ENCODE measurements at regions not wholly inside any gene's neighbourhood (a gene's known extent, or its start where the extent isn't known, plus 50 kb on each side); places are given as distances from the start of the nearest gene placed in this dataset.
"Not testable (repeated sequence)": the region's sequence is repeated elsewhere in the genome, so short reads cannot be mapped to it uniquely, and the experiment has no call there.

DNA sequence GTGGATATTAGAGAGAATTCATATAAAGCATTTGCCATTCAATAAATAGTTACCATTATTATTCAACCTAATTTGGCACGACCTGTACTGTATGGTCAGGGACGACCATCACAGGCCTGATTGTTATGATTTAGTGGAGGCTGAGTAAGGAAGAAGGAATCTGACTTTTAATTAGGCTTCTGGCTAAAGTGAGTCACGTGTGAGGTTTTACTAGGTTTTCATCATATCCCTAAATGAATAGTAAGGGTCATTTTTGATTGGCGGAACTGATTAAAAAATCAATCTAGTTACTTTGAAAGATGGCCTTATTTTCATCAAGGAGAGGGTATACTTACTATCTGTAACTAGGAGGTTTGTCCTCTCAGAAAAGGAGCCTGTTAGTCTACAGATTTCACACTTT, 143.4 kb downstream of the ADCYAP1 start:
- no peak for DNase-seq

GRCh38 chr18:1049173-1049572, 144.5 kb downstream of the ADCYAP1 start:
- no peak for DNase-seq

DNA sequence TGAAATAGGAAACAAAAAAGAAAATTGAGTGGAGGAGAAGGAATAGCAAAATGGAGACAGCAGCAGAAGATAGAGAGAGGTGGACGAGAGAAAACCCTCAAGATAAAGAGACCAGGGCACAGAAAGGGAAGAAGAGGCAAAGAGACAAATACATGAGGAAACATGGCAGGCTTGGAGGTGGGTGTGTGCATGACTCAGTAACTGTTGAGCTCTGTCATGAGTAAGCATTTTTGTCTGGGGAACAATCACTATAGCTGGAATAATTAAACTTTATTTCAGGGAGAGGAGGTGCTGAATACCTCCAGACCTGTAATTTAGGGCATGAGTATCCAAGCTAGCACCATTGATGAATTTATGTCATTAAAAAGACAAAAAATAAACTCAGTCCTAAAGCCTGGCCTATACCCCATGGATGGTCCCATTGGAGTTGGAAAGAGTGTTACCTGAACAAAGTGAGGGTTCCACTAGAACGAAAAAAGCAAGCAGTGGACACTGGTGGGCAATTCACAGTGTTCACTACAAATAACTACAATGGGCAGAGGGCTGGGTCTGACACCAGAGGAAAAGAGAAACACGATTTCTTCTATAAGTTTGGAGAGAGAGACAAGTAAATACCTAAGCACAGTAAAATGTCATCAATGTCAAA, 145.5 kb downstream of the ADCYAP1 start:
- DNase-seq = no peak

- DNase-seq = no peak
Measured at GRCh38 chr18:1052301-1052700, 147.6 kb downstream of the ADCYAP1 start.

DNA sequence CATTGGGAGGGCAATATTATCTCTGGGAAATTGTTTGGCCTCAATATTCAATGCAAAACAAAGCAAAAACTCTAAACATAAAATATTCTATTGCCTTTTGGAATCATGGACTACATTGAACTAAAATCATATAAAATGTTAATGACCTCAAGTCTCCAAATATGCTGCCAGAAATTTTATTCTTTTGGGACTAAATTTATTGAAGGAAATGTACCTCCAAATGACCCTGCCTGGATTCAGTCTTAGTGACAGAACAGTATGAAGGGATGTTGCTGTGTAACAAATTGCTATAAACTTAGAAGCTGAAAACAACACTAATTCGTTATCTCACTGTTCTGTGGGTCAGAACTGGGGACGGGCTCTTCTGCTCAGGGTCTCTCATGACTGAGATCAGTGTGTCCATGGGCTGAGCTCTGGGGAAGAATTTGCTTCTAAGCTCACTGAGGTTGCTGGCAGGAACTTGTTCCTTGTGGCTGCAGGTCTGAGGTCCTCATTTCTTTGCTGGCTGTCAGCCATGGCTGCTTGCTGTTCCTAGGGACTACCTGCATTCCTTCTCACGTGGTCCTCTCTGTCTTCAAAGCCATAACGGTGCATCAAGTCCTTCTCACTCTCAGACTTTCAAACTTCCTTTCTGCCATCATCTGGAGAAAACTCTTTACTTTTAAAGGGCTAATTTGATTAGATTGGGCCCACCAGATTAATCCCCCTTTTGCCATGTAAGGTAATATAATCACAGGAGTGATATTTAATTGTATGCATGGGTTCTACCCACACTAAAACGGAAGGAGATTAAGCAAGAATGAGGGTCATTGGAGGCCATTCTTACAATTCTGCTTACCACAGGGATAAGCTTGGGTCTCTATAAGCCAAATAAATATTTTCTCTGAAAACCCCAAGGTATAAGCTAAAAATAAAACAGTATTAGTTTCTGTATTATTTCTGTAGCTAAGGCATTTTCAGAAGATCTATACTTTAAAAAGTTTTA, 149.0 kb downstream of the ADCYAP1 start:
- DNase-seq = peak; percentile 0

DNA sequence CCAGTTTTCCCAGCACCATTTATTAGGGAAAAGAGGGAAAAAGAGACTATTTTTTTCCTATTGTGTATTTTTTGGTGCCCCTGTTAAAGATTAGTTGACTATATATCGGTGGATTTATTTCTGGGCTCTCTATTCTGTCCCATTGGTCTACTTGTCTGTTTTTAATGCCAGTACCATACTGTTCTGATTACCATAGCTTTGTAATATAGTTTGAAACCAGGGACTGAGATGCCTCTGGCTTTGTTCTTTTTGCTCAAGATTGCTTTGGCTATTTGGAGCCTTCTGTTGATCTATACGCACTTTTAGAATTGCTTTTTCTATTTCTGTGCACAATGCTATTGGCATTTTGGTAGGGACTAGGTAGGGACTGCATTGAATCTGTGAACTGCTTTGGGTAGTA, 151.7 kb downstream of the ADCYAP1 start:
- no peak for DNase-seq

- no peak for DNase-seq
Measured at GRCh38 chr18:1057367-1057766, 152.7 kb downstream of the ADCYAP1 start.

DNA sequence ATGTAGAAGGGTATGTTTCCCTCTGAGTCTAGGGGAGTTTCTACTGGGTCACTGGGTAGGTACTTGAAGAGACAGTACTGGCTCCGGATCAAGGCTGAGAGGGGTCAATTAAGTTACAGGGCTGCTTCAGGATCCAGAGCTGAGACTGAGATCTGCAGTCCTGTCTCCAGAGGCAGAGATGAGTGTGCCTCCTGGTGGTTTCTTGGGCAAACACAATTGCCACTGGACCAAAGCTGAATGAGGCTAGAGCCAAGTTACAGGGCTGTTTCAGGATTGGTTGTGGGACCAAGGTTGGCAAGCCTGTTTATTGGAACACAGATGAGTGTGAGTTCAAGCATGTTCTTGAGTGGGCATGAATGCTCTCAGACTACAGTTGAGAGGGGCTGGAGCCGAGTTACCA, 157.9 kb downstream of the ADCYAP1 start:
- no peak for DNase-seq

- peak; percentile 1 for DNase-seq
Measured at GRCh38 chr18:1075322-1075721, 170.7 kb downstream of the ADCYAP1 start.

DNA sequence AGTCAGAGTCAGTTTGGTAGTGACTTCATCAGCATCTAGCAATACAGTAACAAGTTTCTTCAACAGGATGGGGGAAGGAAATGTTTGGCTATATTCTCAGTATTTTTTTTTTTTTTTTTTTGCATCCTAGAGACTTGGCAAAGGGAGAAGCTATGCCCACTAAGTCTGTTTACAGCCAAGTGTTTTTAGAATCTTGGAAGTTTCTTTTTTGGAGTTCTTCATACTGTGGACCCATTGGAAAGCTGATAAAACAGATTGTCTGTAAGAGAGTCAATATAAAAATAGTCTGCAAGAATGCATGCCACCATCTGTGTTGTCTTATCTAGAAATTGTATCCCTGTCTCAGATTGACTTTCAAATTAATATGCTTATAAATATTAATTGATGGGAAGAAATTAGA, 171.2 kb downstream of the ADCYAP1 start:
- no peak for DNase-seq

DNA sequence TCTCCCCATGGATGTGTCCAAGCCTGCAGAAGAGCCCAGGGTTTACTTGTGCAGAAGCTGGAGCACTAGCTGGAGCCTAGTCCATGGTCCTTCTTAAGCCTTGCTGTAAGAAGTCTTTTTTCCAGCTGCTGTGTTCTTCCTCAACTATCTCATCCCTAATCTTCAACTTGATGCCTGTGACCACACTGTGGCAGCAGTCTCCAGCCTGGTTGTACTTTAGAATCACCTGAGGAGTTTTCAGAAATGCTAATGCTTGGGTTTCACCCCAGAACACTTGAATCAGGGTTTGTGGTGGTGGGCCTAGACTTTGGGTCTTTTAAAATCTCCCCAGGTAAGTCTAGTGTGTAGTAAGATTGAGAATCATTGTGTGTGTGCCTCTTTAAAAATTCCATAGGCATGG, 173.6 kb downstream of the ADCYAP1 start:
- DNase-seq = no peak

- not testable (repeated sequence) for DNase-seq
Measured at GRCh38 chr18:1083675-1084074, 179.0 kb downstream of the ADCYAP1 start.

DNA sequence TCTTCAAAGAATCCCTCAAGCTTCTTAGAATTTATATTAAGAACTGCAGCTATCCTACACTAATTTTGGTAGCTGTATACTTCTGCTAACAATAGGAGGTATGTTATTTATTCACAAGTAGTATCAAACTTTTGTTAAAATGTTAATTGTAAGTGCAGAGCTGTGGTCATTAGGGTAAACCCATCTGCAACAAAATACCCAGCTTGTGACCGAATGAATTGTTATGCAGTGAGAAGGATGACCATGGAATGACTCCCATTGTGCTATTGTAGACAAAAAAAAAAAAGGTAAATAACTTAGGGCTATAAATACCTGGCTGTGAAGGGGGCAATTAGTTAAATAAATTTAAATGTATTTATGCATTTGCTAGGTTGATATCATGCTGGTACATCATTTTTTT, 186.1 kb downstream of the ADCYAP1 start:
- no peak for DNase-seq

DNA sequence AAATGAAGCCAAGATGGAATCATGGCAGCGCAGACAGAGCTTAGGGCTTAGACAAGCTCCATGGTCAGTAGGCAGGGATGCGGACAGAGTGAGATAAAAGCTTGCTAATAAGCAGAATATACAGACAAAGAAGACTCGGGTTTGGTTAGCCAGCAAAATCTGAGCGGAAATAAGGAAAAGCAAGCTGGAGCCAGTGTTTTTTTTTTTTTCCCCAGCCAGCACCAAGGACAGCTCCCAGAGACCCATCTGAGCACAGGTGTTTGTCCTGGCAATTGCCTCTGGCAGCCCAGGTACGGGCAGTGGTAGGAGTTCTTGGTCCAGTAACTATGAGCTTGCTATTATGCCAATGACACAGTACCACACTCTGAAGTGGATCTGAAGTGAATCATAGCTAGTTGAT, 187.6 kb downstream of the ADCYAP1 start:
- no peak for DNase-seq

DNA sequence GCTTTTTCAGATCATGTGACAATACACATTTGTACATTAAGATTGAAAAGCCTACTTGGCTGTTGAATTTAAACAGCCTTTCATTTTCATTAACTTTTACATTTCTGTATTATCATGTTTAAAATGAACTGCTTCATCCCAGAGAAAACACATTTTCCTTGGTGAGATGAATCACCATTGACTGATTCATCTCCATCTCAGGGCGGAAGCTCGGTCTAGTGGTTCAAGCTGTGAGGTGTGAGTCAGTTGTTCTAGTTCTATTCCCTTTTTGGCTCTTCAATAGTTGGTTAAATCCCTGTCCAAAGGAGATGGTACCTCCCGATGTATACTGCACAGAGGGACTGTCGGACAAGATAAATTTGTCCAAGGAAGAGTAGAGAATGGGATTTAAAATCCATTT, 189.7 kb downstream of the ADCYAP1 start:
- DNase-seq = no peak

DNA sequence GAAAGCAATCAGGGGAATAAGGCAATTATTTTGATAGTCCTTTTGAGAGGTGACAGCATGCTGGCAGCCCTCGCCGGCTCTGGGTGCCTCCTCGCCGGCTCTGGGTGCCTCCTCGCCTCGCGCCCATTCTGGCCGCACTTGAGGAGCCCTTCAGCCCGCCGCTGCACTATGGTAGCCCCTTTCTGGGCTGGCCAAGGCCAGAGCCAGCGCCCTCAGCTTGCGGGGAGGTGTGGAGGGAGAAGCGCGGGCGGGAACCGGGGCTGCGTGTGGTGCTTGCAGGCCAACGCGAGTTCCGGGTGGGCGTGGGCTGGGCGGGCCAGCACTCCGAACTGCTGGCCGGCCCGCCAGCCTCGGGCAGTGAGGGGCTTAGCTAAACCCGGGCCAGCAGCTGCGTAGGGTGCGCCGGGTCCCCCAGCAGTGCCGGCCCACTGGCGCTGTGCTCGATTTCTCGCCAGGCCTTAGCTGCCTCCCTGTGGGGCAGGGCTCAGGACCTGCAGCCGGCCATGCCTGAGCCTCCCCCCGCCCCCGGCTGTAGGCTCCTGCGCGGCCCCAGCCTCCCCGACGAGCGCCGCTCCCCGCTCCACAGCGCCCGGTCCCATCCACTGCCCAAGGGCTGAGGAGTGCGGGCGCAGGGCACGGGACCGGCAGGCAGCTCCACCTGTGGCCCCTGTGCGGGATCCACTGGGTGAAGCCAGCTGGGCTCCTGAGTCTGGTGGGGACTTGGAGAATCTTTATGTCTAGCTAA, 193.5 kb downstream of the ADCYAP1 start:
- not testable (repeated sequence) for DNase-seq

DNA sequence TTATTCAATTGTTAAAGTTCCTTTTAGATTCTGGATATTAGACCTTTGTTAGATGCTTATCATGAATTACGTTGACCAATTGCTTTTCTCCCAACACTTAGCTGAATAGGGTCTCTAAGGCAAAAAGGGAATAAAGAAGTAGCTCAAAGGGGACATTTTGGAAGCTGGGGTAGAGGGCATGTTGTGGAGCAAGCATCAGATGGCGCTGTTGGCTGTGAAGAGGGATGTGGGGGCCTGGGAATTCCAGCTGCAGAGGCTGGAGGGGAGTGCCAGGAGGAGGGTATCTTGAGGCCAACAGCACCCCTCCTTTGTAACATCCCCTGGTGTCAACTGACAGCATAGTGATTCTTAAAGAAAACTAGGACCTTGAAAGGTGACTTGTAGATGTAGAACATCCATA, 198.2 kb downstream of the ADCYAP1 start:
- DNase-seq = no peak

- peak; percentile 22 for DNase-seq
Measured at GRCh38 chr18:1103537-1103936, 198.9 kb downstream of the ADCYAP1 start.

- no peak for DNase-seq
Measured at GRCh38 chr18:1104181-1104881, 199.7 kb downstream of the ADCYAP1 start.

DNA sequence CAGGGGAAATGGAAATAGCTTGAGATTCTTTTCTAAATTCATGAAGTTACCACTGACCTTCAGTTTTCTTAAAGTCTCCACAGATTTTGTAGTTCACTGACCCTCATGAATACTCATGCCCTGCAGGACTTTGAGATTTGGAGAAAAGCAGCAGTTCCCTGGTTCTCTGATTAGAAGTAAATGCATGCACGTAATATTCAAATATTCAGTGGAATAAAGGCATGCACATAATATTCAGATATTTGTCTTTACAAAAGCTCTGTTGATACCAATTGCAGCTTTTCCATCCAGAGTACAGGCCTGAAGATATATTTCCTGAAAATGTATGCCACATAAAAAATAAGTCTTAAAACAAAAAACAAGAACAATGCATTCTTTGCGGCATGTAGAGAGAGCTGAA, 219.8 kb downstream of the ADCYAP1 start:
- no peak for DNase-seq

GRCh38 chr18:1133541-1133940, 228.9 kb downstream of the ADCYAP1 start:
- peak; percentile 87 for DNase-seq

- DNase-seq = no peak
Measured at GRCh38 chr18:1147730-1148129, 243.1 kb downstream of the ADCYAP1 start.

DNA sequence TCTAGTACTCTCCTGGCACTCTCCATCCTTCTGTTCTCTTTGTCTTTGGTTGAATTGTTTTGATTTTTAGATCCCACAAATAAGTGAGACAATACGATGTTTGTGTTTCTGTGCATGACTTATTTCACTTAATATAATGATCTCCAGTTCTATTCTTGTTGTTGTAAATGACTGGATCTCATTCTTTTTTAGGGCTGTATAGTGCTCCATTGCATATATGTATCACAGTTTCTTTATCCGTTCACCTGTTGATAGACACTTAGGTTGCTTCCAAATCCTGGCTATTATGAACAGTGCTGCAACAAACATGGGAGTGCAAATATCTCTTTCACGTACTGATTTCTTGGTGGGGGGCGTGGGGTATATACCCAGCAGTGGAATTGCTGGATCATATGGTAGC, 245.0 kb downstream of the ADCYAP1 start:
- no peak for DNase-seq

All from eye (tissue), 1 donor.